Mesothelial cell of epicardium (in vitro differentiated cells): ENCODE measurements at regions not wholly inside any gene's neighbourhood (a gene's known extent, or its start where the extent isn't known, plus 50 kb on each side); places are given as distances from the start of the nearest gene placed in this dataset.

ENCODE experiments used
- DNase-seq, 2 experiments: peaks; one replicate each; pipeline ENCODE4 v3.0.0; 2021; ENCODE audit warnings: low spot score in 2 of 2; ENCODE audit not compliant: unreplicated experiment in 2 of 2
- H3K27ac Mint-ChIP-seq: 2 replicates; pipeline ENCODE4 v1.8.0; 2021; ENCODE audit warnings: mixed read lengths
- H3K27me3 Mint-ChIP-seq: 2 replicates; pipeline ENCODE4 v1.8.0; 2021; ENCODE audit warnings: low read depth, mixed read lengths
- H3K36me3 Mint-ChIP-seq: 2 replicates; pipeline ENCODE4 v1.8.0; 2021; ENCODE audit warnings: mixed read lengths
- H3K4me1 Mint-ChIP-seq: 2 replicates; pipeline ENCODE4 v1.8.0; 2021; ENCODE audit warnings: mixed read lengths
- H3K4me3 Mint-ChIP-seq: 2 replicates; pipeline ENCODE4 v1.8.0; 2021; ENCODE audit warnings: mild to moderate bottlenecking, moderate library complexity, mixed read lengths
- H3K9me3 Mint-ChIP-seq: 2 replicates; pipeline ENCODE4 v1.8.0; 2021; ENCODE audit warnings: mixed read lengths
- CTCF ChIP-seq: fragments of 200-600 bp; sonication (generic); IDR thresholded peaks from one replicate; pipeline ENCODE4 v1.5.0; 2021; ENCODE audit warnings: antibody characterized with exemption; ENCODE audit not compliant: unreplicated experiment

GRCh38 chr6:74280130-74280692 lies 584.2 kb downstream of the CD109 start:
- no peak overlapping the region for H3K27ac Mint-ChIP-seq
- no peaks in the 10 kb centered on the region for H3K36me3 Mint-ChIP-seq
- H3K9me3 Mint-ChIP-seq, result no peaks in the 10 kb centered on the region
- no peak for TF ChIP-seq CTCF
- no peak overlapping the region for H3K4me3 Mint-ChIP-seq
- peaks cover 12% of the 10 kb centered on the region for H3K4me1 Mint-ChIP-seq
- no peak for DNase-seq
- H3K27me3 Mint-ChIP-seq, result peaks cover 5% of the 10 kb centered on the region

- peaks cover 12% of the 10 kb centered on the region for H3K4me1 Mint-ChIP-seq
- H3K4me3 Mint-ChIP-seq, result no peak overlapping the region
- H3K9me3 Mint-ChIP-seq, result no peaks in the 10 kb centered on the region
- no peak for TF ChIP-seq CTCF
- no peaks in the 10 kb centered on the region for H3K36me3 Mint-ChIP-seq
- H3K27me3 Mint-ChIP-seq, result peaks cover 10% of the 10 kb centered on the region
- peak in 1 of 2 experiments; percentile 39 for DNase-seq
- H3K27ac Mint-ChIP-seq, result no peak overlapping the region
Measured at GRCh38 chr6:74277777-74278186, 581.8 kb downstream of the CD109 start.

- Mint-ChIP-seq H3K36me3 (no peaks in the 10 kb centered on the region), H3K27ac (no peak overlapping the region), H3K4me3 (no peak overlapping the region), H3K9me3 (no peaks in the 10 kb centered on the region), H3K27me3 (peaks cover 8% of the 10 kb centered on the region), H3K4me1 (peaks cover 18% of the 10 kb centered on the region)
- no peak for DNase-seq
- no peak for TF ChIP-seq CTCF
Measured at GRCh38 chr6:74273541-74273940, 577.5 kb downstream of the CD109 start.

GRCh38 chr6:74269600-74269858 lies 573.5 kb downstream of the CD109 start:
- no peak for DNase-seq
- H3K4me1 Mint-ChIP-seq, result peaks cover 6% of the 10 kb centered on the region
- no peak for TF ChIP-seq CTCF
- peaks cover 7% of the 10 kb centered on the region for H3K27me3 Mint-ChIP-seq
- no peaks in the 10 kb centered on the region for H3K36me3 Mint-ChIP-seq
- H3K27ac Mint-ChIP-seq, result no peak overlapping the region
- no peaks in the 10 kb centered on the region for H3K9me3 Mint-ChIP-seq
- H3K4me3 Mint-ChIP-seq, result no peak overlapping the region

- H3K27ac Mint-ChIP-seq, result no peak overlapping the region
- H3K9me3 Mint-ChIP-seq, result no peaks in the 10 kb centered on the region
- H3K4me1 Mint-ChIP-seq, result peaks cover 6% of the 10 kb centered on the region
- H3K36me3 Mint-ChIP-seq, result no peaks in the 10 kb centered on the region
- TF ChIP-seq CTCF, result no peak
- H3K27me3 Mint-ChIP-seq, result peaks cover 4% of the 10 kb centered on the region
- no peak overlapping the region for H3K4me3 Mint-ChIP-seq
- no peak for DNase-seq
Measured at GRCh38 chr6:74268815-74269599, 573.0 kb downstream of the CD109 start.
